Astrocyte (in vitro differentiated cells and primary cell): ENCODE measurements at regions not wholly inside any gene's neighbourhood (a gene's known extent, or its start where the extent isn't known, plus 50 kb on each side); places are given as distances from the start of the nearest gene placed in this dataset.

Experiments
- EZH2 ChIP-seq: IDR thresholded peaks from 2 replicates; pipeline ENCODE4 v1.6.1; 2012; ENCODE audit warnings: mild to moderate bottlenecking, low read length, inconsistent platforms; ENCODE audit not compliant: insufficient read depth
- TF ChIP-seq, protein P1 (sequence below): IDR thresholded peaks from 2 replicates; pipeline ENCODE4 v1.5.1; 2011; ENCODE audit warnings: low read depth, mild to moderate bottlenecking, inconsistent platforms, low read length, moderate library complexity; ENCODE audit not compliant: insufficient read depth

DNA sequence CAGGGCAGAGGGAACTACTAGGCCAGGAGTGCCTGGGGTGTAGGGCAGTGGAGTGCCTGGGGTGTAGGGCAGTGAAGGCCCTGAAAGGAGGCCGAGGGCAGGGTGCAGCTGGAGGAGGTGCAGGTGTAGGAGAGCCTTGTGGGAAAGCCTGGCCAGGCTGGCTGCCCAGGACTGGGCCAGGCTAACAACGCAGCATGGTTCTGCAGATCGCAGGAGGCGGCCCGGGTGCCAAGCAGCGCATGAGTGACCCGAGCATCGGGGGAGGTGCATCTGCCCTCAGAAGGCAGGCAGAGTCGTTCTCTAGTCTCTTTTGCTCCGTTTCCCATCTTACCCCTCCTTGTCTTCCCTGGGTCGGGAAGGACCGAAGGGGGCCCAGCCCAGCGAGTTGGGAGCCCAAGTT is 151.5 kb upstream of the PHACTR3 start:
- TF ChIP-seq, protein P1, sequence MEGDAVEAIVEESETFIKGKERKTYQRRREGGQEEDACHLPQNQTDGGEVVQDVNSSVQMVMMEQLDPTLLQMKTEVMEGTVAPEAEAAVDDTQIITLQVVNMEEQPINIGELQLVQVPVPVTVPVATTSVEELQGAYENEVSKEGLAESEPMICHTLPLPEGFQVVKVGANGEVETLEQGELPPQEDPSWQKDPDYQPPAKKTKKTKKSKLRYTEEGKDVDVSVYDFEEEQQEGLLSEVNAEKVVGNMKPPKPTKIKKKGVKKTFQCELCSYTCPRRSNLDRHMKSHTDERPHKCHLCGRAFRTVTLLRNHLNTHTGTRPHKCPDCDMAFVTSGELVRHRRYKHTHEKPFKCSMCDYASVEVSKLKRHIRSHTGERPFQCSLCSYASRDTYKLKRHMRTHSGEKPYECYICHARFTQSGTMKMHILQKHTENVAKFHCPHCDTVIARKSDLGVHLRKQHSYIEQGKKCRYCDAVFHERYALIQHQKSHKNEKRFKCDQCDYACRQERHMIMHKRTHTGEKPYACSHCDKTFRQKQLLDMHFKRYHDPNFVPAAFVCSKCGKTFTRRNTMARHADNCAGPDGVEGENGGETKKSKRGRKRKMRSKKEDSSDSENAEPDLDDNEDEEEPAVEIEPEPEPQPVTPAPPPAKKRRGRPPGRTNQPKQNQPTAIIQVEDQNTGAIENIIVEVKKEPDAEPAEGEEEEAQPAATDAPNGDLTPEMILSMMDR: no peak
- TF ChIP-seq EZH2: no peak
